NT2/D1 (cell line): ENCODE measurements at regions not wholly inside any gene's neighbourhood (a gene's known extent, or its start where the extent isn't known, plus 50 kb on each side); places are given as distances from the start of the nearest gene placed in this dataset.

ENCODE experiments used
- DNase-seq: peaks from one replicate; pipeline ENCODE4 v3.0.0-alpha.2; 2011; ENCODE audit warnings: low read depth, low spot score
- H3K27me3 ChIP-seq: 2 replicates; pipeline ENCODE4 v1.6.0; 2011; ENCODE audit warnings: mild to moderate bottlenecking; ENCODE audit not compliant: insufficient read length, insufficient read depth
- H3K36me3 ChIP-seq: 2 replicates; pipeline ENCODE4 v1.6.1; 2011; ENCODE audit warnings: mild to moderate bottlenecking, low read length, mixed read lengths; ENCODE audit not compliant: insufficient read depth, insufficient read length
- H3K4me1 ChIP-seq: 2 replicates; pipeline ENCODE4 v1.5.1; 2011; ENCODE audit not compliant: insufficient read depth, insufficient read length
- H3K4me3 ChIP-seq: 2 replicates; pipeline ENCODE4 v1.5.1; 2011; ENCODE audit warnings: low read depth; ENCODE audit not compliant: insufficient read length
- H3K9ac ChIP-seq: 2 replicates; pipeline ENCODE4 v1.6.0; 2011; ENCODE audit warnings: low read depth; ENCODE audit not compliant: insufficient read length
- H3K9me3 ChIP-seq: 2 replicates; pipeline ENCODE4 v1.5.1; 2011; ENCODE audit warnings: mild to moderate bottlenecking, low read length; ENCODE audit not compliant: insufficient read depth
- SUZ12 ChIP-seq: IDR thresholded peaks from 2 replicates; pipeline ENCODE4 v1.6.1; 2011; ENCODE audit not compliant: insufficient read length, insufficient read depth; ENCODE audit errors: extremely low read depth
- YY1 ChIP-seq: IDR thresholded peaks from 2 replicates; pipeline ENCODE4 v1.6.1; 2011; ENCODE audit not compliant: insufficient read length, insufficient read depth
- ZNF274 ChIP-seq: IDR thresholded peaks from 2 replicates; pipeline ENCODE4 v1.6.1; 2011; ENCODE audit warnings: mild to moderate bottlenecking, low read depth, low read length

DNA sequence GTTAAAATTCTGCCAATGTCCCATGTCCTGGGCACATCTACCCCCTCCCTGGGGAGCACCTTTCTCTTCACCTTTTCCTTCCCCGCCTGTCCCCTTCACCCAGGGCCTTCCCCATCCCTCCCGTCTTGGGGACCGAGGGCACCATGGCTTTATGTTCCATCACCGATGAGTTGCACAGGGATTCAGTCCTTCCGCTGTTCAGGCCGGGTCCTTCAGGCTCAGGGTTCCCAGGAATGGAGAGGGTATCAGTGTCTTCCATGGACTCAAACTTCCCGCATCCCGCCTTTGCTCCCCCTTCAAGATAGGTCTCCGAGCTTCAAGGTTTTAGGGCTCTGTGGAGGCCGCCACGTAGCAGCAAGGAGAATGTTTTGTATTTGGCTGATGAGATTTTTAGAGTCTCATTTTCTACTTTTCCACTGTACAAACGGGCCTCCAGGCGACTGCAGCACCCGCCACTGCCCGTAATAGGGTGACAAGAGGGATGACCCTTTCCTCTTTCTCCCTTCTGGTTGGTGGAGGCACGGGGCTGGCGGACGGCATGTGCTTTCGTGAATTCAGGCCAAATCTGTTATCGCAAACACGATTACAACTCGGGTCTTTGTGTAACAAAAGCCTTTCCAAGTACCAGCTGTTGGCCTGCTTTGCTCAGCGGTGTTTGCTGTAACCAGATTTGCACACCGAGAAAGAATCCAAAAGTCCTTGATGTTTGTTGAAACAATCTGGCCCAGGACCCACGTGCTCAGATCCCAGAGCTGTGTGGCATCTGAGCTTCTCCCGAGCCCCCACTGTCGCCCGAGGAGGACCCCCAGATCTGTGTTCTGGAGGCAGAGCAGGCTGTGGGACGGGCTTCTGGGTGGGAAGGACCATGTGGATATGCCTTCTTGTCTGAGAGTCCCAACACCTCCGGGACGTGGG, 236.3 kb downstream of the SEC14L1 start:
- no peaks in the 10 kb centered on the region for H3K9me3 ChIP-seq
- TF ChIP-seq YY1 (no peak), ZNF274 (no peak), SUZ12 (no peak)
- DNase-seq: no peak
- peaks cover 15% of the 10 kb centered on the region for H3K36me3 ChIP-seq
- peak overlapping the region; percentile 50 for H3K9ac ChIP-seq
- no peak overlapping the region for H3K4me3 ChIP-seq
- H3K27me3 ChIP-seq: no peaks in the 10 kb centered on the region
- H3K4me1 ChIP-seq: peaks cover 61% of the 10 kb centered on the region

DNA sequence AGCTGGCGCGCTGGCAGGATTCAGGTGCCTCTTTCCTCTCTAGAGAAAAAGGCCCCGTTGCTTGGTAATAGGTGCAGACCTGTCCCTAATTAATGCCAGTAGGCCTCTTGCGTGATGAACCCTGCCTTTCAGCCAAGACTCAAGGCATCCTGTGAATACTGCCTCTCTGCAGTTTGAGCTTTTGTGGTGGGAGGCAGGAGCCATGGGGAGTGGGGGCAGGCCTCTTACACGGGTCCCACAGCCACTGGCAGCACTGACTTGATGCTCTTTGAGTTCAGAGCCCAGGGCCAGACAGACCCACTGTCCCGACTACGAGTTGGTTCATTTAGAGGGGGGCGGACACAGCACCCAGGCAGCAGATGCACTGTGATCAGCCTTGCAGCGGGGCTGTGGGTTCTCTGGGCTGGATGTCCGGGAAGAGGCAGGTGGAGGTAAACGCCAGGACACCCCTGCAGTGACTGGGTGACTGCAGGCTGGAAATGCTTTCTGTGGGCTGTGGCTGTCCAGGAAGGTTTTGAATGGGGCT, 237.0 kb downstream of the SEC14L1 start:
- H3K9ac ChIP-seq: peak overlapping the region; percentile 50
- peaks cover 64% of the 10 kb centered on the region for H3K4me1 ChIP-seq
- no peaks in the 10 kb centered on the region for H3K9me3 ChIP-seq
- no peak overlapping the region for H3K4me3 ChIP-seq
- H3K36me3 ChIP-seq: peaks cover 15% of the 10 kb centered on the region
- no peaks in the 10 kb centered on the region for H3K27me3 ChIP-seq
- no peak for DNase-seq
- TF ChIP-seq SUZ12 (no peak), YY1 (no peak), ZNF274 (no peak)

DNA sequence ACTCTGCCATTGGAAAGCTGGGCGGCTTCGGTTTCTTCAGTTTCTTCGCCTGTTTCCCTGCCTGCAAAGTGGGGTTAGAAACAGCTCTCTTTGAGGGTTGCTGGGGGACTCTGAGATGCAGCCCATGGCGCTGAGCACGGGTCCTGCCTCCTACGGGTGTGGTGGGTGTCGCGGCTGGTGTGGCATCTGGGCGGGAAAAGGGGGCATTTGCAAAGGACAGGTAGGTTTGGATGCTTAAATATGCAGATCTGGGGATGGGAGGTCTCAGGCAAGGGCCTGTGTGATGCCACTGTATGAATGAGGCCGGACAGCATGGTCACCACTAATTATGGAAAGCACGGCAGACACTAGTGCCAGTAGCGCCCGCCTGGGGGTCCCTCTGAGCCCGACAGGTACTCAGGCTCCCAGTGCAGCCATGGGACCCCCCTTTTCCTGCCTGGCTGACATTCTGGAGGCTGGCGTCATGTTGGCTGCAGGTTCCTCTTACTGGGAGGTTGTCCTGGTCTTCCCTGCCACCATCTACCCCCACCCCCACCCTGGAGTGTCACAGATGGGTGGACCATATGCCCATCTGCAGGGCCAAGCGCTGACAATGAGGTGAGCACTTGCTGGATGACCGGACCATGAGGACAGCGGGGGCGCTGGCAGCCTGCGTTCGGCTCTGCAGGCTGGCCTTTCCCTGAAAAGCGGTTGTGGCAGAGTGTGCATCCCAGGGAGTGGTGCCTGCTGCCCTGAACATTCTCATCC, 237.7 kb downstream of the SEC14L1 start:
- H3K36me3 ChIP-seq: peaks cover 16% of the 10 kb centered on the region
- no peaks in the 10 kb centered on the region for H3K27me3 ChIP-seq
- H3K4me1 ChIP-seq: peaks cover 69% of the 10 kb centered on the region
- H3K4me3 ChIP-seq: no peak overlapping the region
- H3K9me3 ChIP-seq: no peaks in the 10 kb centered on the region
- peak overlapping the region; percentile 3 for H3K9ac ChIP-seq
- TF ChIP-seq ZNF274: no peak
- no peak for DNase-seq

DNA sequence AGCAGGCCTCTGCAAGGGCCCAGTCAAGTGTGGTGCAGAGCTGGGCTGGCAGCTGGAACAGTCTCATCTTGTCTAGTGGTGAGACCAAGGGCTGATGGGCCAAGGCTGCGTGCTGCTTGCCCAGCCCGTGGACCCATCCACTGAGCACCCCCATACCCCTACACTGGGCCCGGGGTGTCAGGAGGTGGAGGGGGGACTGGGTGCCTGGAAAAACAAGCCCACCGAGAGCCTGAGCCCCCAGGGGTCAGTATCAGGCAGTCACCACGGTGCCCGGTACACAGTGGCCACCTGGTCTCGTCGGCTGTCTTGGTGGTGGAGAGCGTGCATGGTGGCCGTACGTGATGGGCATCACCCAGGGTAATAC, 238.3 kb downstream of the SEC14L1 start:
- no peaks in the 10 kb centered on the region for H3K9me3 ChIP-seq
- no peak overlapping the region for H3K4me3 ChIP-seq
- TF ChIP-seq ZNF274 (no peak), YY1 (no peak), SUZ12 (no peak)
- H3K4me1 ChIP-seq: peaks cover 75% of the 10 kb centered on the region
- peaks cover 21% of the 10 kb centered on the region for H3K36me3 ChIP-seq
- no peak overlapping the region for H3K9ac ChIP-seq
- no peak for DNase-seq
- H3K27me3 ChIP-seq: no peaks in the 10 kb centered on the region

DNA sequence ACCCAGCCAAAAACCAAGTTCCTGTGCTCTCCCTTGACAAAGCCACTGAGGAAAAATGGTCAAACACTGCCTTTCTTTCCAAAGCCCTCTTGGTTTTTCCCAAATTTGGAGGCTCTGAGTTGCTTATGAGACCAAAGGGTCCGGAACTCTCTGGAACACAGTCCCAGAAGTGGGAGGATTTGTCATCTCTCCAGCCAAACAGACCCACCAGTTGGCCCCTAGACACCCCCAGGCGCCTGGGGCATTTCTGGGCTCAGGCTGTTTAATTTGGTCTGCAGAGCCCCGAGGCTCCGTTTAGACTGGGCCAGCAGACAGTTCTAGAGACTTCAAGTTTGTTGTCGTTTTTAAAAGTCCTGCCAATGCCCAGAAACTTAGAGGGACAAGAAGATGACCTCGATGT, 239.1 kb downstream of the SEC14L1 start:
- TF ChIP-seq SUZ12 (no peak), ZNF274 (no peak), YY1 (no peak)

DNA sequence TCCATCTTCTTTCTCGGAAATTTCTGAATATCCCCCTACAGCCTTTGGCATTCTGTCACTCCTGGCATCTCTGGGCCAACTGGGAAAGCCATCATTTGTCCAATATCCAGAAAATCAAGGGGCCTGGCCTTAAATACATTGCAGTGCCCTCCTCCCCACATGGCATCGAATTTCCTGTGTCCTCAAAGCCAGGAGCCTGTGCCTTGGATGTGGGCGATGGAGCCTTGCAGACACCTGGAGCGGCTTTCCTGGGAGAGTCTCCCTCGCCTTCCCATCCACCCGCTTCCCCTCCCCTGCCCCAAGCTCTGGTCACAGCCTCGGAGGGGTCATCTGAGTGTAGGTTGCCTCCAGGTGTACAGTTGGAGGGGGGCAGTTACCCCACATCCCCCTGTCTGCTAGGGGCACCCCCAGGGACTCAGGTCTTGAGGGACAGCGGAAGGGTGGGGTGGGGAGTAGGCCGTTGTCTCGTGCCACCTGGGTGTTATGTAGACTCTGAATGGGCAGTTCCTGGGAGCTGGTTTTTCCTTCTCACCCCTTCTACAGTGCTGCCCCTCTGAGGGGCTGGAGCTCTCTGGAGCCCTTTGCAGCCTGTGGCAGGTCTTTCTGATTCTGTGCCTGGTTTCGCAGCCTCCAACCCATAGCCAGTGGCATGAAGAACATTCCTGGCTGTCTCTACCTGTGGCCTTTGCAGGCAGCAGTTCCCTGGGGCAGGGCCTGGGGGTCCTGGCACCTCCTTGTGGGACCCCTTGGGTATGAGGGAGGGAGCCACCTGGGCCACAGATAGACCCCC, 239.8 kb downstream of the SEC14L1 start:
- TF ChIP-seq YY1 (no peak), SUZ12 (no peak), ZNF274 (no peak)
- Histone ChIP-seq H3K9me3 (no peaks in the 10 kb centered on the region), H3K36me3 (peaks cover 24% of the 10 kb centered on the region), H3K9ac (peak overlapping the region; percentile 57), H3K4me1 (peaks cover 70% of the 10 kb centered on the region), H3K27me3 (no peaks in the 10 kb centered on the region), H3K4me3 (no peak overlapping the region)
- DNase-seq: no peak

More for the DNA sequence above, 239.1 kb downstream of the SEC14L1 start:
- no peak for DNase-seq
- Histone ChIP-seq H3K4me1 (peaks cover 76% of the 10 kb centered on the region), H3K36me3 (peaks cover 24% of the 10 kb centered on the region), H3K4me3 (no peak overlapping the region), H3K27me3 (no peaks in the 10 kb centered on the region), H3K9me3 (no peaks in the 10 kb centered on the region), H3K9ac (no peak overlapping the region)

DNA sequence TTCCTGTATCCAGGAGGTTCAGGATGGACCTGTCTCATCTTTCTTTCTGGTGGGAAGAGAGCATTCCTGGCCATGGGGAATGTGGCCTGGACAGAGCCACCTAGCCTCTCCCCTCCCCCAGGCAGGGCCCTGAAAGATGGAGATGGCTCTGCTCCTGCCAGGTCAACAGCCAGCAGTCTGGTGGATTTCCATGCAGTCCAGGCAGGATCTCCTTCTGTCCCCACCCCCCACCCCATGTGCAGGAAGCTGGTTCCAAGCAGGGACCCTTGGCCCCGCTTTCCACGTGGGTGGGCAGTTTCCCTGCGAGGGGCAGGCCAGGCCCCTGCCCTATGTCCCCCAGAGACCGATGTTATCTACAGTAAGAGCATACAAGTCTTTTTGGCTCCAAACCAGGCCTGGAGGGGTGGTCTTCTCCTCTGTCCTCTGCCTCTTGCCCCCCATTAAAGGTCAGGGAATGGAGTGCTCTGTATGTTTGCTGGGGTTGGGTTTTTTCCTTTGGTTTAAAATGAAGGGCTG, 240.5 kb downstream of the SEC14L1 start:
- Histone ChIP-seq H3K27me3 (no peaks in the 10 kb centered on the region), H3K9me3 (no peaks in the 10 kb centered on the region), H3K36me3 (peaks cover 27% of the 10 kb centered on the region), H3K9ac (peak overlapping the region; percentile 57), H3K4me1 (peaks cover 71% of the 10 kb centered on the region), H3K4me3 (no peak overlapping the region)
- TF ChIP-seq YY1 (no peak), ZNF274 (no peak), SUZ12 (no peak)
- DNase-seq: no peak
